ENCODE measurements at regions not wholly inside any gene's neighbourhood (a gene's known extent, or its start where the extent isn't known, plus 50 kb on each side); places are given as distances from the start of the nearest gene placed in this dataset.

- in situ Hi-C loops (cut with HindIII; ENCODE audit: low sequenced_read_pairs): no loop called here
Measured at GRCh38 chr17:72421128-72422092, 300.6 kb downstream of the SOX9 start.

GRCh38 chr17:72422204-72422504 is 301.3 kb downstream of the SOX9 start:
- in situ Hi-C loops (cut with HindIII; ENCODE audit: low sequenced_read_pairs): no loop called here

GRCh38 chr17:72422505-72423285 is 301.9 kb downstream of the SOX9 start:
- in situ Hi-C loops (cut with HindIII; ENCODE audit: low sequenced_read_pairs): no loop called here

- in situ Hi-C loops (cut with HindIII; ENCODE audit: low sequenced_read_pairs): no loop called here
Measured at GRCh38 chr17:72423286-72423589, 302.4 kb downstream of the SOX9 start.

GRCh38 chr17:72423718-72424117 is 302.9 kb downstream of the SOX9 start:
- in situ Hi-C loops (cut with HindIII; ENCODE audit: low sequenced_read_pairs): no loop called here

GRCh38 chr17:72424505-72425117 is 303.8 kb downstream of the SOX9 start:
- in situ Hi-C loops (cut with HindIII; ENCODE audit: low sequenced_read_pairs): no loop called here

GRCh38 chr17:72425133-72425793 is 304.4 kb downstream of the SOX9 start:
- in situ Hi-C loops (cut with HindIII; ENCODE audit: low sequenced_read_pairs): no loop called here

GRCh38 chr17:72425794-72426168 is 305.0 kb downstream of the SOX9 start:
- in situ Hi-C loops (cut with HindIII; ENCODE audit: low sequenced_read_pairs): no loop called here

- in situ Hi-C loops (cut with HindIII; ENCODE audit: low sequenced_read_pairs): no loop called here
Measured at GRCh38 chr17:72426321-72426720, 305.5 kb downstream of the SOX9 start.

GRCh38 chr17:72426948-72427760 is 306.3 kb downstream of the SOX9 start:
- in situ Hi-C loops (cut with HindIII; ENCODE audit: low sequenced_read_pairs): no loop called here

GRCh38 chr17:72427761-72428109 is 306.9 kb downstream of the SOX9 start:
- in situ Hi-C loops (cut with HindIII; ENCODE audit: low sequenced_read_pairs): no loop called here

GRCh38 chr17:72429066-72429638 is 308.3 kb downstream of the SOX9 start:
- in situ Hi-C loops (cut with HindIII; ENCODE audit: low sequenced_read_pairs): no loop called here

GRCh38 chr17:72430611-72431432 is 310.0 kb downstream of the SOX9 start:
- in situ Hi-C loops (cut with HindIII; ENCODE audit: low sequenced_read_pairs): no loop called here

GRCh38 chr17:72432143-72432621 is 311.4 kb downstream of the SOX9 start:
- in situ Hi-C loops (cut with HindIII; ENCODE audit: low sequenced_read_pairs): no loop called here

GRCh38 chr17:72432881-72433280 is 312.1 kb downstream of the SOX9 start:
- in situ Hi-C loops (cut with HindIII; ENCODE audit: low sequenced_read_pairs): no loop called here

- in situ Hi-C loops (cut with HindIII; ENCODE audit: low sequenced_read_pairs): no loop called here
Measured at GRCh38 chr17:72433797-72434196, 313.0 kb downstream of the SOX9 start.

- in situ Hi-C loops (cut with HindIII; ENCODE audit: low sequenced_read_pairs): no loop called here
Measured at GRCh38 chr17:72434581-72434980, 313.8 kb downstream of the SOX9 start.

GRCh38 chr17:72434991-72435618 is 314.3 kb downstream of the SOX9 start:
- in situ Hi-C loops (cut with HindIII; ENCODE audit: low sequenced_read_pairs): no loop called here

- in situ Hi-C loops (cut with HindIII; ENCODE audit: low sequenced_read_pairs): no loop called here
Measured at GRCh38 chr17:72438783-72439182, 318.0 kb downstream of the SOX9 start.

All from endothelial cell of hepatic sinusoid (primary cell).